Panc1 (cell line): ENCODE measurements at regions not wholly inside any gene's neighbourhood (a gene's known extent, or its start where the extent isn't known, plus 50 kb on each side); places are given as distances from the start of the nearest gene placed in this dataset.

ENCODE experiments used
- POLR2AphosphoS5 ChIP-seq: IDR thresholded peaks from 2 replicates; pipeline ENCODE4 v1.6.1; 2012; ENCODE audit warnings: mild to moderate bottlenecking, low read depth, low read length, moderate library complexity
- SIN3A ChIP-seq: IDR thresholded peaks from 2 replicates; pipeline ENCODE4 v1.6.1; 2012; ENCODE audit warnings: low read depth, mild to moderate bottlenecking, low read length, moderate library complexity, borderline replicate concordance; ENCODE audit not compliant: insufficient read depth
- TF ChIP-seq, protein P1 (sequence below): fragments of 450-650 bp; IDR thresholded peaks from 2 replicates; pipeline ENCODE4 v1.5.1; 2017; ENCODE audit warnings: mild to moderate bottlenecking

DNA sequence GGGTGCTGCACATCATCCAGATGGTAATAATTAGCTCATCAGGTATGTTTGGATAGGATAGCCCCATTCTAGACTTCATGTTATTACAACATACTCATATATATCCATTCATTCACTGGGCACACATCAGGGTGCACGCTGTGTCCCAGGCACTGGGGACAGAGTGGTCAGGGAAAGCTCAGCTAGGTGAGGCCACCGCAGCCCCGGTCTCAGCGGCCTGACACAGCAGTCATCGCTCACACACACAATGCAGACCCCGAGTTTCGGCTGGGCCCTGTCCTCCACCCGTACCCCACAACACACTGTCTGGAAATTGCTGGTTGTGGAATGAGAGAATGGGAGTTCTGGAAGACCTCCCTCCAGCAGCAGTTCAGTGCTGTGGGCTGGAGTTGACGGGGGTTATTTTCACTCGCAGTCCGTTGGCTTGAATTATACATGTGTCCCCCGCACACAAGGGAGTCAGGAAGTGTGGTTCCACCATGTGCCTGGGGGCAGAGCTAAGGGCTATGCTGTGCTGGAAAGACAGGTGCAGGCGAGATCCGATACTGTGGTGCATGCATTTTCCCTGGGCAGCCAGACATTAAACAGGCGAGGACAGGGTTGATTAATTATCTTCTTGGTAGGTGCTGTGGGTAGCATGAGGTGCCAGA is 257.6 kb downstream of the TEX29 start:
- TF ChIP-seq, protein P1, sequence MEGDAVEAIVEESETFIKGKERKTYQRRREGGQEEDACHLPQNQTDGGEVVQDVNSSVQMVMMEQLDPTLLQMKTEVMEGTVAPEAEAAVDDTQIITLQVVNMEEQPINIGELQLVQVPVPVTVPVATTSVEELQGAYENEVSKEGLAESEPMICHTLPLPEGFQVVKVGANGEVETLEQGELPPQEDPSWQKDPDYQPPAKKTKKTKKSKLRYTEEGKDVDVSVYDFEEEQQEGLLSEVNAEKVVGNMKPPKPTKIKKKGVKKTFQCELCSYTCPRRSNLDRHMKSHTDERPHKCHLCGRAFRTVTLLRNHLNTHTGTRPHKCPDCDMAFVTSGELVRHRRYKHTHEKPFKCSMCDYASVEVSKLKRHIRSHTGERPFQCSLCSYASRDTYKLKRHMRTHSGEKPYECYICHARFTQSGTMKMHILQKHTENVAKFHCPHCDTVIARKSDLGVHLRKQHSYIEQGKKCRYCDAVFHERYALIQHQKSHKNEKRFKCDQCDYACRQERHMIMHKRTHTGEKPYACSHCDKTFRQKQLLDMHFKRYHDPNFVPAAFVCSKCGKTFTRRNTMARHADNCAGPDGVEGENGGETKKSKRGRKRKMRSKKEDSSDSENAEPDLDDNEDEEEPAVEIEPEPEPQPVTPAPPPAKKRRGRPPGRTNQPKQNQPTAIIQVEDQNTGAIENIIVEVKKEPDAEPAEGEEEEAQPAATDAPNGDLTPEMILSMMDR, result no peak
- TF ChIP-seq POLR2AphosphoS5 (no peak), SIN3A (no peak)
